HEK293 (cell line): ENCODE measurements at regions not wholly inside any gene's neighbourhood (a gene's known extent, or its start where the extent isn't known, plus 50 kb on each side); places are given as distances from the start of the nearest gene placed in this dataset.

Source experiments
- ATF2 ChIP-seq: fragments of 450-650 bp; formaldehyde crosslinking; IDR thresholded peaks from 2 replicates; pipeline ENCODE4 v1.5.1; 2016; ENCODE audit warnings: missing biosample characterization, missing genetic modification characterization, low read depth
- KLF7 ChIP-seq: fragments of 450-650 bp; formaldehyde crosslinking; IDR thresholded peaks from 2 replicates; pipeline ENCODE4 v1.5.1; 2016; ENCODE audit warnings: missing biosample characterization, missing genetic modification characterization, borderline replicate concordance
- PBX3 ChIP-seq: sonication (generic); formaldehyde crosslinking; IDR thresholded peaks from 2 replicates; pipeline ENCODE4 v1.8.1; 2022; ENCODE audit warnings: mild to moderate bottlenecking, moderate library complexity, missing genetic modification reagents
- PRDM1 ChIP-seq: fragments of 450-650 bp; formaldehyde crosslinking; IDR thresholded peaks from 2 replicates; pipeline ENCODE4; 2016; ENCODE audit warnings: missing biosample characterization, missing genetic modification characterization
- REPIN1 ChIP-seq: fragments of 450-650 bp; formaldehyde crosslinking; IDR thresholded peaks from 2 replicates; pipeline ENCODE4 v1.5.1; 2017; ENCODE audit warnings: missing biosample characterization, missing genetic modification characterization, low read depth
- SP2 ChIP-seq: fragments of 450-650 bp; formaldehyde crosslinking; IDR thresholded peaks from 2 replicates; pipeline ENCODE4 v1.5.1; 2016; ENCODE audit warnings: missing biosample characterization, missing genetic modification characterization
- ZNF121 ChIP-seq: fragments of 450-650 bp; formaldehyde crosslinking; IDR thresholded peaks from 2 replicates; pipeline ENCODE4 v1.5.1; 2016; ENCODE audit warnings: missing biosample characterization, missing genetic modification characterization
- ZNF2 ChIP-seq: fragments of 450-650 bp; formaldehyde crosslinking; IDR thresholded peaks from 2 replicates; pipeline ENCODE4 v1.5.1; 2016; ENCODE audit warnings: missing biosample characterization, missing genetic modification characterization
- ZNF449 ChIP-seq: fragments of 450-650 bp; formaldehyde crosslinking; IDR thresholded peaks from 2 replicates; pipeline ENCODE4 v1.5.1; 2017; ENCODE audit warnings: missing biosample characterization, mild to moderate bottlenecking, missing genetic modification characterization, moderate library complexity
- ZNF513 ChIP-seq: fragments of 450-650 bp; IDR thresholded peaks from 2 replicates; pipeline ENCODE4 v1.5.1; 2018; ENCODE audit warnings: missing biosample characterization, missing genetic modification characterization
- TF ChIP-seq, protein P1 (sequence below): fragments of 450-650 bp; formaldehyde crosslinking; IDR thresholded peaks from 2 replicates; pipeline ENCODE4 v1.5.1; 2016; ENCODE audit warnings: missing biosample characterization, missing genetic modification characterization
- TF ChIP-seq, protein P2 (sequence below): fragments of 450-650 bp; formaldehyde crosslinking; conservative IDR thresholded peaks from 2 replicates; pipeline ENCODE4 v1.5.1; 2016; ENCODE audit warnings: low read depth, missing biosample characterization, missing genetic modification characterization

DNA sequence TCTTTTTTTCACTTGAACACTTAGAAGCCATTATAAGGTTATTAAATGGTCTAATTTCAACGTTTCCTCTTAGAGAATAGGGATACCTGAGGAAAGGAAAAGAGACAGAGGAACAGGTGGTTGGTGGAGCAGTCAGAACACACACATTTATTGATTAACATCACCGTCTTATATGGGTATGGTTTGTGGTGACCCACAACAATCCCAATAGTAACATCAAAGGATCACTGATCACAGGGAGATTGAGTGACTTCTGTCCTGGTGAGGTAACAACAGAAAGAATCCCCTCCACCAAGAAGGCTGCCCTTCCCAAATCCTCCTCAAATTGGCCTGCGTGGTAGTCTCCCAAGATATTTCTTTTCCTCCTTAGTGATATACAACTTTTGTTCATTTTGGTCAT is 474.0 kb downstream of the PLPP3 start:
- TF ChIP-seq, protein P1, sequence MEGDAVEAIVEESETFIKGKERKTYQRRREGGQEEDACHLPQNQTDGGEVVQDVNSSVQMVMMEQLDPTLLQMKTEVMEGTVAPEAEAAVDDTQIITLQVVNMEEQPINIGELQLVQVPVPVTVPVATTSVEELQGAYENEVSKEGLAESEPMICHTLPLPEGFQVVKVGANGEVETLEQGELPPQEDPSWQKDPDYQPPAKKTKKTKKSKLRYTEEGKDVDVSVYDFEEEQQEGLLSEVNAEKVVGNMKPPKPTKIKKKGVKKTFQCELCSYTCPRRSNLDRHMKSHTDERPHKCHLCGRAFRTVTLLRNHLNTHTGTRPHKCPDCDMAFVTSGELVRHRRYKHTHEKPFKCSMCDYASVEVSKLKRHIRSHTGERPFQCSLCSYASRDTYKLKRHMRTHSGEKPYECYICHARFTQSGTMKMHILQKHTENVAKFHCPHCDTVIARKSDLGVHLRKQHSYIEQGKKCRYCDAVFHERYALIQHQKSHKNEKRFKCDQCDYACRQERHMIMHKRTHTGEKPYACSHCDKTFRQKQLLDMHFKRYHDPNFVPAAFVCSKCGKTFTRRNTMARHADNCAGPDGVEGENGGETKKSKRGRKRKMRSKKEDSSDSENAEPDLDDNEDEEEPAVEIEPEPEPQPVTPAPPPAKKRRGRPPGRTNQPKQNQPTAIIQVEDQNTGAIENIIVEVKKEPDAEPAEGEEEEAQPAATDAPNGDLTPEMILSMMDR (tag by site-specific recombination): no peak
- no peak for TF ChIP-seq SP2 (tag by site-specific recombination)
- TF ChIP-seq ZNF2: no peak
- TF ChIP-seq PBX3 (CRISPR knock-in tag): no peak
- TF ChIP-seq ZNF121 (tag by site-specific recombination): no peak
- TF ChIP-seq ATF2: no peak
- TF ChIP-seq REPIN1: no peak
- TF ChIP-seq, protein P2, sequence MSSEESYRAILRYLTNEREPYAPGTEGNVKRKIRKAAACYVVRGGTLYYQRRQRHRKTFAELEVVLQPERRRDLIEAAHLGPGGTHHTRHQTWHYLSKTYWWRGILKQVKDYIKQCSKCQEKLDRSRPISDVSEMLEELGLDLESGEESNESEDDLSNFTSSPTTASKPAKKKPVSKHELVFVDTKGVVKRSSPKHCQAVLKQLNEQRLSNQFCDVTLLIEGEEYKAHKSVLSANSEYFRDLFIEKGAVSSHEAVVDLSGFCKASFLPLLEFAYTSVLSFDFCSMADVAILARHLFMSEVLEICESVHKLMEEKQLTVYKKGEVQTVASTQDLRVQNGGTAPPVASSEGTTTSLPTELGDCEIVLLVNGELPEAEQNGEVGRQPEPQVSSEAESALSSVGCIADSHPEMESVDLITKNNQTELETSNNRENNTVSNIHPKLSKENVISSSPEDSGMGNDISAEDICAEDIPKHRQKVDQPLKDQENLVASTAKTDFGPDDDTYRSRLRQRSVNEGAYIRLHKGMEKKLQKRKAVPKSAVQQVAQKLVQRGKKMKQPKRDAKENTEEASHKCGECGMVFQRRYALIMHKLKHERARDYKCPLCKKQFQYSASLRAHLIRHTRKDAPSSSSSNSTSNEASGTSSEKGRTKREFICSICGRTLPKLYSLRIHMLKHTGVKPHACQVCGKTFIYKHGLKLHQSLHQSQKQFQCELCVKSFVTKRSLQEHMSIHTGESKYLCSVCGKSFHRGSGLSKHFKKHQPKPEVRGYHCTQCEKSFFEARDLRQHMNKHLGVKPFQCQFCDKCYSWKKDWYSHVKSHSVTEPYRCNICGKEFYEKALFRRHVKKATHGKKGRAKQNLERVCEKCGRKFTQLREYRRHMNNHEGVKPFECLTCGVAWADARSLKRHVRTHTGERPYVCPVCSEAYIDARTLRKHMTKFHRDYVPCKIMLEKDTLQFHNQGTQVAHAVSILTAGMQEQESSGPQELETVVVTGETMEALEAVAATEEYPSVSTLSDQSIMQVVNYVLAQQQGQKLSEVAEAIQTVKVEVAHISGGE (tag by site-specific recombination): no peak
- no peak for TF ChIP-seq ZNF449
- no peak for TF ChIP-seq PRDM1 (tag by site-specific recombination)
- no peak for TF ChIP-seq ZNF513
- no peak for TF ChIP-seq KLF7
